Naive thymus-derived CD8-positive, alpha-beta T cell (primary cell): ENCODE measurements at regions not wholly inside any gene's neighbourhood (a gene's known extent, or its start where the extent isn't known, plus 50 kb on each side); places are given as distances from the start of the nearest gene placed in this dataset.

Experiments used
- ATAC-seq, 2 donors: fragments of 150-1000 bp; cut with Tn5 transposase in 1 of 2; sonication (Bioruptor Pico), chemical (Tn5 transposase) in 1 of 2; 1 replicate in 1 of 2; 2 replicates in 1 of 2; pipeline ENCODE4 v1.10.0; 2021; ENCODE audit warnings: mild to moderate bottlenecking in 2 of 2, moderate library complexity in 2 of 2
- POLR2A ChIA-PET: fragments of 350-600 bp; sonication (Branson Sonifier 250); formaldehyde crosslinking; loops from one replicate; lab custom pipeline; 2021; ENCODE audit warnings: antibody characterized with exemption; lab: Charles Lee
- DNase-seq, 10 donors: peaks; one replicate each; pipeline versions ENCODE4 v3.0.0 to v3.0.0-alpha.2; 2020 to 2022
- H3K27ac Mint-ChIP-seq, 10 donors: one replicate each; pipeline ENCODE4 v1.8.0; 2020 to 2022; ENCODE audit warnings: mild to moderate bottlenecking in 10 of 10, mixed read lengths in 10 of 10, moderate library complexity in 4 of 10, inconsistent platforms in 1 of 10
- H3K27me3 Mint-ChIP-seq, 5 donors: one replicate each; pipeline ENCODE4 v1.8.0; 2021 to 2022; ENCODE audit warnings: mixed read lengths in 5 of 5
- H3K36me3 Mint-ChIP-seq, 3 donors: one replicate each; pipeline ENCODE4 v1.8.0; 2020 to 2022; ENCODE audit warnings: mixed read lengths in 3 of 3, mild to moderate bottlenecking in 2 of 3, inconsistent platforms in 1 of 3
- H3K4me1 Mint-ChIP-seq, 4 donors: one replicate each; pipeline ENCODE4 v1.8.0; 2021 to 2022; ENCODE audit warnings: mixed read lengths in 4 of 4
- H3K4me3 Mint-ChIP-seq, 10 donors: one replicate each; pipeline ENCODE4 v1.8.0; 2020 to 2022; ENCODE audit warnings: mild to moderate bottlenecking in 10 of 10, mixed read lengths in 10 of 10, moderate library complexity in 6 of 10, inconsistent platforms in 1 of 10
- H3K9me3 Mint-ChIP-seq, 9 donors: one replicate each; pipeline ENCODE4 v1.8.0; 2020 to 2022; ENCODE audit warnings: mixed read lengths in 9 of 9, mild to moderate bottlenecking in 3 of 9, inconsistent platforms in 1 of 9, moderate library complexity in 1 of 9

GRCh38 chr14:28895389-28895788 is 128.8 kb downstream of the FOXG1 start:
- no peaks in the 10 kb centered on the region for H3K36me3 Mint-ChIP-seq
- ATAC-seq, result no peak
- no peaks in the 10 kb centered on the region for H3K4me1 Mint-ChIP-seq
- H3K27me3 Mint-ChIP-seq, result no peaks in the 10 kb centered on the region
- H3K4me3 Mint-ChIP-seq, result no peak overlapping the region
- POLR2A ChIA-PET, result no interaction called here
- no peak for DNase-seq
- peaks cover 0 to 12% (median 1%) of the 10 kb centered on the region in 9 donors for H3K9me3 Mint-ChIP-seq
- H3K27ac Mint-ChIP-seq, result no peak overlapping the region

GRCh38 chr14:28896337-28896736 is 129.8 kb downstream of the FOXG1 start:
- H3K4me3 Mint-ChIP-seq, result no peak overlapping the region
- POLR2A ChIA-PET, result no interaction called here
- no peak for ATAC-seq
- H3K9me3 Mint-ChIP-seq, result peaks cover 0 to 12% (median 1%) of the 10 kb centered on the region in 9 donors
- H3K4me1 Mint-ChIP-seq, result no peaks in the 10 kb centered on the region
- DNase-seq, result no peak
- H3K27ac Mint-ChIP-seq, result no peak overlapping the region
- H3K36me3 Mint-ChIP-seq, result no peaks in the 10 kb centered on the region
- no peaks in the 10 kb centered on the region for H3K27me3 Mint-ChIP-seq

- H3K36me3 Mint-ChIP-seq, result no peaks in the 10 kb centered on the region
- H3K9me3 Mint-ChIP-seq, result peaks cover 0 to 19% (median 5%) of the 10 kb centered on the region in 9 donors
- ATAC-seq (no peak), DNase-seq (no peak)
- no peaks in the 10 kb centered on the region for H3K27me3 Mint-ChIP-seq
- no peaks in the 10 kb centered on the region for H3K4me1 Mint-ChIP-seq
- POLR2A ChIA-PET, result no interaction called here
- H3K4me3 Mint-ChIP-seq, result no peak overlapping the region
- no peak overlapping the region for H3K27ac Mint-ChIP-seq
These were observed 135.0 kb downstream of the FOXG1 start for GRCh38 chr14:28901631-28902030.

GRCh38 chr14:28902930-28903329 is 136.3 kb downstream of the FOXG1 start:
- DNase-seq (no peak), ATAC-seq (no peak)
- POLR2A ChIA-PET, result no interaction called here
- H3K4me3 Mint-ChIP-seq, result no peak overlapping the region
- no peaks in the 10 kb centered on the region for H3K27me3 Mint-ChIP-seq
- peaks cover 0 to 20% (median 10%) of the 10 kb centered on the region in 9 donors for H3K9me3 Mint-ChIP-seq
- H3K4me1 Mint-ChIP-seq, result no peaks in the 10 kb centered on the region
- H3K36me3 Mint-ChIP-seq, result peaks cover 0 to 2% (median 0%) of the 10 kb centered on the region in 3 donors
- no peak overlapping the region for H3K27ac Mint-ChIP-seq

- POLR2A ChIA-PET, result no interaction called here
- H3K9me3 Mint-ChIP-seq, result peaks cover 0 to 54% (median 12%) of the 10 kb centered on the region in 9 donors
- H3K27me3 Mint-ChIP-seq, result no peaks in the 10 kb centered on the region
- DNase-seq (no peak), ATAC-seq (no peak)
- no peak overlapping the region for H3K4me3 Mint-ChIP-seq
- no peaks in the 10 kb centered on the region for H3K4me1 Mint-ChIP-seq
- no peak overlapping the region for H3K27ac Mint-ChIP-seq
- H3K36me3 Mint-ChIP-seq, result peaks cover 0 to 8% (median 2%) of the 10 kb centered on the region in 3 donors
These were observed 144.9 kb downstream of the FOXG1 start for GRCh38 chr14:28911521-28911920.

- Mint-ChIP-seq H3K36me3 (peaks cover 0 to 5% (median 2%) of the 10 kb centered on the region in 3 donors), H3K9me3 (peaks cover 0 to 51% (median 10%) of the 10 kb centered on the region in 9 donors), H3K27ac (no peak overlapping the region), H3K4me1 (no peaks in the 10 kb centered on the region), H3K27me3 (no peaks in the 10 kb centered on the region), H3K4me3 (no peak overlapping the region)
- DNase-seq, result no peak
- POLR2A ChIA-PET, result no interaction called here
- no peak for ATAC-seq
These were observed 146.5 kb downstream of the FOXG1 start for GRCh38 chr14:28913056-28913455.

GRCh38 chr14:28926122-28926521 is 159.5 kb downstream of the FOXG1 start:
- Mint-ChIP-seq H3K9me3 (peaks cover 0 to 13% (median 5%) of the 10 kb centered on the region in 9 donors), H3K36me3 (peaks cover 0 to 4% (median 0%) of the 10 kb centered on the region in 3 donors), H3K27ac (no peak overlapping the region), H3K4me3 (no peak overlapping the region), H3K4me1 (no peaks in the 10 kb centered on the region), H3K27me3 (no peaks in the 10 kb centered on the region)
- POLR2A ChIA-PET, result no interaction called here
- DNase-seq (no peak), ATAC-seq (no peak)

- DNase-seq, result no peak
- POLR2A ChIA-PET, result no interaction called here
- ATAC-seq, result no peak
- H3K27ac Mint-ChIP-seq, result no peak overlapping the region
- no peaks in the 10 kb centered on the region for H3K27me3 Mint-ChIP-seq
- H3K4me1 Mint-ChIP-seq, result no peaks in the 10 kb centered on the region
- peaks cover 0 to 13% (median 0%) of the 10 kb centered on the region in 3 donors for H3K36me3 Mint-ChIP-seq
- peaks cover 10 to 38% (median 27%) of the 10 kb centered on the region in 9 donors for H3K9me3 Mint-ChIP-seq
- H3K4me3 Mint-ChIP-seq, result no peak overlapping the region
These were observed 165.4 kb downstream of the FOXG1 start for GRCh38 chr14:28931999-28932398.

GRCh38 chr14:28936601-28937000 is 170.0 kb downstream of the FOXG1 start:
- ATAC-seq (no peak), DNase-seq (no peak)
- Mint-ChIP-seq H3K4me1 (no peaks in the 10 kb centered on the region), H3K4me3 (no peak overlapping the region), H3K27ac (no peak overlapping the region), H3K9me3 (peaks cover 7 to 41% (median 26%) of the 10 kb centered on the region in 9 donors), H3K36me3 (peaks cover 0 to 9% (median 0%) of the 10 kb centered on the region in 3 donors), H3K27me3 (no peaks in the 10 kb centered on the region)
- POLR2A ChIA-PET, result no interaction called here

GRCh38 chr14:28941758-28942157 is 175.2 kb downstream of the FOXG1 start:
- POLR2A ChIA-PET, result no interaction called here
- DNase-seq (no peak), ATAC-seq (no peak)
- Mint-ChIP-seq H3K4me3 (no peak overlapping the region), H3K9me3 (peaks cover 0 to 26% (median 9%) of the 10 kb centered on the region in 9 donors), H3K27me3 (no peaks in the 10 kb centered on the region), H3K27ac (no peak overlapping the region), H3K36me3 (no peaks in the 10 kb centered on the region), H3K4me1 (no peaks in the 10 kb centered on the region)

GRCh38 chr14:28944605-28945004 is 178.0 kb downstream of the FOXG1 start:
- POLR2A ChIA-PET, result no interaction called here
- no peak for ATAC-seq
- Mint-ChIP-seq H3K36me3 (no peaks in the 10 kb centered on the region), H3K27me3 (no peaks in the 10 kb centered on the region), H3K9me3 (peaks cover 0 to 24% (median 11%) of the 10 kb centered on the region in 9 donors), H3K4me1 (no peaks in the 10 kb centered on the region), H3K4me3 (no peak overlapping the region), H3K27ac (no peak overlapping the region)
- DNase-seq, result no peak

- Mint-ChIP-seq H3K9me3 (peaks cover 0 to 26% (median 13%) of the 10 kb centered on the region in 9 donors), H3K36me3 (no peaks in the 10 kb centered on the region), H3K4me3 (no peak overlapping the region), H3K4me1 (no peaks in the 10 kb centered on the region), H3K27ac (no peak overlapping the region), H3K27me3 (no peaks in the 10 kb centered on the region)
- POLR2A ChIA-PET, result no interaction called here
- DNase-seq (no peak), ATAC-seq (no peak)
These were observed 179.7 kb downstream of the FOXG1 start for GRCh38 chr14:28946267-28946666.

GRCh38 chr14:28949503-28949902 is 182.9 kb downstream of the FOXG1 start:
- DNase-seq (no peak), ATAC-seq (no peak)
- H3K4me1 Mint-ChIP-seq, result no peaks in the 10 kb centered on the region
- H3K36me3 Mint-ChIP-seq, result no peaks in the 10 kb centered on the region
- no peak overlapping the region for H3K27ac Mint-ChIP-seq
- POLR2A ChIA-PET, result no interaction called here
- no peaks in the 10 kb centered on the region for H3K27me3 Mint-ChIP-seq
- H3K4me3 Mint-ChIP-seq, result no peak overlapping the region
- peaks cover 8 to 34% (median 15%) of the 10 kb centered on the region in 9 donors for H3K9me3 Mint-ChIP-seq

GRCh38 chr14:28952161-28952560 is 185.6 kb downstream of the FOXG1 start:
- POLR2A ChIA-PET, result no interaction called here
- no peaks in the 10 kb centered on the region for H3K36me3 Mint-ChIP-seq
- no peak overlapping the region for H3K27ac Mint-ChIP-seq
- DNase-seq (no peak), ATAC-seq (no peak)
- no peak overlapping the region for H3K4me3 Mint-ChIP-seq
- no peaks in the 10 kb centered on the region for H3K27me3 Mint-ChIP-seq
- H3K4me1 Mint-ChIP-seq, result no peaks in the 10 kb centered on the region
- peaks cover 3 to 40% (median 16%) of the 10 kb centered on the region in 9 donors for H3K9me3 Mint-ChIP-seq
